Neural progenitor cell (in vitro differentiated cells): ENCODE measurements at regions not wholly inside any gene's neighbourhood (a gene's known extent, or its start where the extent isn't known, plus 50 kb on each side); places are given as distances from the start of the nearest gene placed in this dataset.
"Not testable (repeated sequence)": the region's sequence is repeated elsewhere in the genome, so short reads cannot be mapped to it uniquely, and the experiment has no call there.

ENCODE experiments used
- EZH2 ChIP-seq: fragments of 200-600 bp; sonication (generic); IDR thresholded peaks from 2 replicates; pipeline ENCODE4 v1.6.1; 2017; ENCODE audit warnings: antibody characterized with exemption, mild to moderate bottlenecking, moderate library complexity
- TF ChIP-seq, protein P1 (sequence below): fragments of 200-600 bp; sonication (generic); IDR thresholded peaks from 2 replicates; pipeline ENCODE4 v1.5.1; 2017; ENCODE audit warnings: antibody characterized with exemption, mild to moderate bottlenecking

DNA sequence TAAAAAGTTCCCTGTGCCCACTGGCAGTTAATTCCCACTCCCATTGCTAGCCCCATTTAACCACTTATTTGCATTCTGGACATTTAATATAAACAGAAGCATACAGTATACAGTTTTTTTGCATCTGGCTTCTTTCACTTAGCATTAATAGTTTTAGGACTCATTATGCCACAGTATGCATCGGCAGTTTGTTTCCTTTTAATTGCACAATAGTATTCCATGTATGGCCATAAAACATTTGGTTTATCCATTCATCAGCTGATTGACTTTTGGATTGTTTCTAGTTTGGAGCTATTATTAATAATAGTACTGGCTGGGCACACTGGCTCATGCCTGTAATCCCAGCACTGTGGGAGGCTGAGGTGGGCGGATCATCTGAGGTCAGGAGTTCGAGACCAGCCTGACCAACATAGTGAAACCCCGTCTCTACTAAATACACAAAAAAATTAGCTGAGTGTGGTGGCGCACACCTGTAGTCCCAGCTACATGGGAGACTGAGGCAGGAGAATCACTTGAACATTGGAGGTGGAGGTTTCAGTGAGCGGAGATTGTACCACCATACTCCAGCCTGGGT, 106.9 kb upstream of the GOLGA6L6 start:
- TF ChIP-seq, protein P1, sequence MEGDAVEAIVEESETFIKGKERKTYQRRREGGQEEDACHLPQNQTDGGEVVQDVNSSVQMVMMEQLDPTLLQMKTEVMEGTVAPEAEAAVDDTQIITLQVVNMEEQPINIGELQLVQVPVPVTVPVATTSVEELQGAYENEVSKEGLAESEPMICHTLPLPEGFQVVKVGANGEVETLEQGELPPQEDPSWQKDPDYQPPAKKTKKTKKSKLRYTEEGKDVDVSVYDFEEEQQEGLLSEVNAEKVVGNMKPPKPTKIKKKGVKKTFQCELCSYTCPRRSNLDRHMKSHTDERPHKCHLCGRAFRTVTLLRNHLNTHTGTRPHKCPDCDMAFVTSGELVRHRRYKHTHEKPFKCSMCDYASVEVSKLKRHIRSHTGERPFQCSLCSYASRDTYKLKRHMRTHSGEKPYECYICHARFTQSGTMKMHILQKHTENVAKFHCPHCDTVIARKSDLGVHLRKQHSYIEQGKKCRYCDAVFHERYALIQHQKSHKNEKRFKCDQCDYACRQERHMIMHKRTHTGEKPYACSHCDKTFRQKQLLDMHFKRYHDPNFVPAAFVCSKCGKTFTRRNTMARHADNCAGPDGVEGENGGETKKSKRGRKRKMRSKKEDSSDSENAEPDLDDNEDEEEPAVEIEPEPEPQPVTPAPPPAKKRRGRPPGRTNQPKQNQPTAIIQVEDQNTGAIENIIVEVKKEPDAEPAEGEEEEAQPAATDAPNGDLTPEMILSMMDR = not testable (repeated sequence)
- not testable (repeated sequence) for TF ChIP-seq EZH2
